MM.1S (cell line): ENCODE measurements at regions not wholly inside any gene's neighbourhood (a gene's known extent, or its start where the extent isn't known, plus 50 kb on each side); places are given as distances from the start of the nearest gene placed in this dataset.

Experiments used
- DNase-seq: peaks from one replicate; pipeline ENCODE4 v3.0.0-alpha.2; 2015
- H2AFZ ChIP-seq: fragments of 300-600 bp; sonication (generic); 2 replicates; pipeline ENCODE4 v1.6.0; 2016; ENCODE audit warnings: antibody characterized with exemption, low read length
- H3F3A ChIP-seq: fragments of 300-600 bp; sonication (generic); 2 replicates; pipeline ENCODE4 v1.6.1; 2016; ENCODE audit warnings: mild to moderate bottlenecking, antibody characterized with exemption, low read length, moderate library complexity, mixed read lengths; ENCODE audit not compliant: insufficient read depth
- H3K27ac ChIP-seq: fragments of 300-600 bp; sonication (generic); 2 replicates; pipeline ENCODE4 v1.5.1; 2016; ENCODE audit warnings: mild to moderate bottlenecking, low read length
- H3K27me3 ChIP-seq: fragments of 300-600 bp; sonication (generic); replicated peaks from 2 replicates; pipeline ENCODE4 v1.6.0; 2016; ENCODE audit warnings: low read length; ENCODE audit not compliant: insufficient read depth
- H3K36me3 ChIP-seq: fragments of 300-600 bp; sonication (generic); replicated peaks from 2 replicates; pipeline ENCODE4 v1.6.1; 2016; ENCODE audit warnings: mild to moderate bottlenecking, low read length, mixed read lengths; ENCODE audit not compliant: insufficient read depth
- H3K4me1 ChIP-seq: fragments of 300-600 bp; sonication (generic); 2 replicates; pipeline ENCODE4 v1.6.1; 2016; ENCODE audit warnings: low read length, mixed read lengths
- H3K4me2 ChIP-seq: fragments of 300-600 bp; sonication (generic); 2 replicates; pipeline ENCODE4 v1.6.0; 2016; ENCODE audit warnings: low read depth, low read length
- H3K4me3 ChIP-seq: fragments of 300-600 bp; sonication (generic); 2 replicates; pipeline ENCODE4 v1.5.1; 2016; ENCODE audit warnings: low read length, mixed read lengths
- H3K79me2 ChIP-seq: fragments of 300-600 bp; sonication (generic); 2 replicates; pipeline ENCODE4 v1.6.1; 2016; ENCODE audit warnings: mixed run types, low read length, mixed read lengths
- H3K9ac ChIP-seq: fragments of 300-600 bp; sonication (generic); 2 replicates; pipeline ENCODE4 v1.6.1; 2016; ENCODE audit warnings: low read length, mixed read lengths
- H3K9me2 ChIP-seq: fragments of 300-600 bp; sonication (generic); replicated peaks from 2 replicates; pipeline ENCODE4 v1.6.1; 2016; ENCODE audit warnings: mild to moderate bottlenecking, low read length, mixed read lengths; ENCODE audit not compliant: insufficient read depth
- H3K9me3 ChIP-seq: fragments of 300-600 bp; sonication (generic); replicated peaks from 2 replicates; pipeline ENCODE4 v1.6.1; 2016; ENCODE audit warnings: mild to moderate bottlenecking, low read length, mixed read lengths; ENCODE audit not compliant: insufficient read depth
- H4K20me1 ChIP-seq: fragments of 300-600 bp; sonication (generic); 2 replicates; pipeline ENCODE4 v1.6.1; 2016; ENCODE audit warnings: mild to moderate bottlenecking, low read length, moderate library complexity, mixed read lengths; ENCODE audit not compliant: insufficient read depth
- EZH2 ChIP-seq: fragments of 300-600 bp; sonication (generic); optimal IDR thresholded peaks from 2 replicates; pipeline ENCODE3; 2017; ENCODE audit warnings: low read depth, mild to moderate bottlenecking, antibody characterized with exemption, low read length, mixed read lengths
- EZH2phosphoT487 ChIP-seq: fragments of 300-600 bp; sonication (generic); IDR thresholded peaks from 2 replicates; pipeline ENCODE4 v1.6.1; 2018; ENCODE audit warnings: antibody characterized with exemption, low read length
- TF ChIP-seq, protein P1 (sequence below): fragments of 300-600 bp; sonication (generic); IDR thresholded peaks from 2 replicates; pipeline ENCODE4 v1.5.1; 2016; ENCODE audit warnings: antibody characterized with exemption, low read length, mixed read lengths

DNA sequence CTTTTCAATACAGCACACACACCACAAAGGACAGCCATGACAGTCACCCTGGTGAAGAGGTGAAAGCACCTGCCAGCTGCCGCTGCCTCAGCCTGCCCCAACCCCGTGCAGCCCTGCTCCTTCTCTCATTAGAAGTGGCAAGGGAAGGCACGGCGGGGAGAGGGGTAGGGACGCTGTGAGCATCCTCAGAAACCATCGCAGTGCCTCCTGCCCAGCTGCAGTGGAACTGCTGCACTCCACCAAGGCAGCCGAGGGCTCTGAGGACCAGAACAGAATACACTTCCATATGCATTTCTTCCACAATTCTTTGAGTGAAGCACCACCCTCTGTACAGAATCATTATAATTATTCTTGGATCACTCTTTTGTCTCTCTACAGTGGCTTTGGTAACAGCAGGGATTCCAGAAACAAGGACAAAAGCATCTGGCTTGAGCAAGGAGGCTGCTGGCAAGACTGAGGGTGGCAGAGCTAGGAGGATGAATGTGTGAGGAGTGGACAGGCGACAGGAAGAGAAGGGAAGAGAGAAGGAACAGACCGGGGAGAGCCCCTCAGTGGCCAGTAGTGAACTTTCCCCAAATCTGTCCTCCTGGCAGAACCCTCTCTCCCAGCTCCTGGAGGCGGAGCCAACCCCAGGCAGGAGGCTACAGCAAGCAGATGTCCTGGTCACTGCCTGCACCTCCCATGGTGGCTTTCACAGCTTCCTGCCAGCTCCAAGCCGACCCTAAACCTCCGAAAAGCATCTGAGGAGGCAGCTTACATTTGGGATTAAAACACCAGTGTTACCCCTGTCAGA lies 73.2 kb downstream of the MTNR1A start:
- TF ChIP-seq EZH2phosphoT487 (no peak), EZH2 (no peak)
- TF ChIP-seq, protein P1, sequence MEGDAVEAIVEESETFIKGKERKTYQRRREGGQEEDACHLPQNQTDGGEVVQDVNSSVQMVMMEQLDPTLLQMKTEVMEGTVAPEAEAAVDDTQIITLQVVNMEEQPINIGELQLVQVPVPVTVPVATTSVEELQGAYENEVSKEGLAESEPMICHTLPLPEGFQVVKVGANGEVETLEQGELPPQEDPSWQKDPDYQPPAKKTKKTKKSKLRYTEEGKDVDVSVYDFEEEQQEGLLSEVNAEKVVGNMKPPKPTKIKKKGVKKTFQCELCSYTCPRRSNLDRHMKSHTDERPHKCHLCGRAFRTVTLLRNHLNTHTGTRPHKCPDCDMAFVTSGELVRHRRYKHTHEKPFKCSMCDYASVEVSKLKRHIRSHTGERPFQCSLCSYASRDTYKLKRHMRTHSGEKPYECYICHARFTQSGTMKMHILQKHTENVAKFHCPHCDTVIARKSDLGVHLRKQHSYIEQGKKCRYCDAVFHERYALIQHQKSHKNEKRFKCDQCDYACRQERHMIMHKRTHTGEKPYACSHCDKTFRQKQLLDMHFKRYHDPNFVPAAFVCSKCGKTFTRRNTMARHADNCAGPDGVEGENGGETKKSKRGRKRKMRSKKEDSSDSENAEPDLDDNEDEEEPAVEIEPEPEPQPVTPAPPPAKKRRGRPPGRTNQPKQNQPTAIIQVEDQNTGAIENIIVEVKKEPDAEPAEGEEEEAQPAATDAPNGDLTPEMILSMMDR: no peak
- Histone ChIP-seq H3K4me2 (no peak overlapping the region), H3K9ac (no peak overlapping the region), H3K9me3 (no peaks in the 10 kb centered on the region), H3K79me2 (no peaks in the 10 kb centered on the region), H3F3A (no peaks in the 10 kb centered on the region), H4K20me1 (no peaks in the 10 kb centered on the region), H3K4me3 (no peak overlapping the region), H2AFZ (no peak overlapping the region), H3K4me1 (no peaks in the 10 kb centered on the region), H3K9me2 (no peaks in the 10 kb centered on the region), H3K36me3 (no peaks in the 10 kb centered on the region), H3K27ac (no peak overlapping the region), H3K27me3 (no peaks in the 10 kb centered on the region)
- DNase-seq: no peak

- no peak for DNase-seq
- H3K79me2 ChIP-seq: no peaks in the 10 kb centered on the region
- H3F3A ChIP-seq: no peaks in the 10 kb centered on the region
- no peaks in the 10 kb centered on the region for H3K9me3 ChIP-seq
- H3K36me3 ChIP-seq: no peaks in the 10 kb centered on the region
- no peak overlapping the region for H2AFZ ChIP-seq
- TF ChIP-seq EZH2: no peak
- TF ChIP-seq, protein P1: no peak
- TF ChIP-seq EZH2phosphoT487: no peak
- no peak overlapping the region for H3K4me3 ChIP-seq
- no peak overlapping the region for H3K27ac ChIP-seq
- no peaks in the 10 kb centered on the region for H3K4me1 ChIP-seq
- no peaks in the 10 kb centered on the region for H4K20me1 ChIP-seq
- no peak overlapping the region for H3K4me2 ChIP-seq
- no peaks in the 10 kb centered on the region for H3K9me2 ChIP-seq
- H3K9ac ChIP-seq: no peak overlapping the region
- H3K27me3 ChIP-seq: no peaks in the 10 kb centered on the region
These were observed 80.2 kb downstream of the MTNR1A start for GRCh38 chr4:186475202-186475601.

GRCh38 chr4:186473933-186474332 lies 81.4 kb downstream of the MTNR1A start:
- H3K4me2 ChIP-seq: no peak overlapping the region
- no peaks in the 10 kb centered on the region for H4K20me1 ChIP-seq
- H3K9me3 ChIP-seq: no peaks in the 10 kb centered on the region
- H3K27me3 ChIP-seq: no peaks in the 10 kb centered on the region
- no peaks in the 10 kb centered on the region for H3K36me3 ChIP-seq
- H3F3A ChIP-seq: no peaks in the 10 kb centered on the region
- no peak for DNase-seq
- no peaks in the 10 kb centered on the region for H3K4me1 ChIP-seq
- no peaks in the 10 kb centered on the region for H3K79me2 ChIP-seq
- TF ChIP-seq EZH2phosphoT487: no peak
- TF ChIP-seq, protein P1: no peak
- TF ChIP-seq EZH2: no peak
- H3K4me3 ChIP-seq: no peak overlapping the region
- H3K27ac ChIP-seq: no peak overlapping the region
- no peak overlapping the region for H2AFZ ChIP-seq
- no peaks in the 10 kb centered on the region for H3K9me2 ChIP-seq
- H3K9ac ChIP-seq: no peak overlapping the region
